ENCODE measurements at regions not wholly inside any gene's neighbourhood (a gene's known extent, or its start where the extent isn't known, plus 50 kb on each side); places are given as distances from the start of the nearest gene placed in this dataset.

GRCh38 chr6:97995158-97995557, 712.1 kb upstream of the MMS22L start:
- no peak for TF ChIP-seq POLR2A (IDR thresholded peaks at IDR 0.05; ENCODE audit: control extremely low read depth in 1 of 2, low read depth in 2 of 2, low read length in 2 of 2)
- TF ChIP-seq, protein P1, sequence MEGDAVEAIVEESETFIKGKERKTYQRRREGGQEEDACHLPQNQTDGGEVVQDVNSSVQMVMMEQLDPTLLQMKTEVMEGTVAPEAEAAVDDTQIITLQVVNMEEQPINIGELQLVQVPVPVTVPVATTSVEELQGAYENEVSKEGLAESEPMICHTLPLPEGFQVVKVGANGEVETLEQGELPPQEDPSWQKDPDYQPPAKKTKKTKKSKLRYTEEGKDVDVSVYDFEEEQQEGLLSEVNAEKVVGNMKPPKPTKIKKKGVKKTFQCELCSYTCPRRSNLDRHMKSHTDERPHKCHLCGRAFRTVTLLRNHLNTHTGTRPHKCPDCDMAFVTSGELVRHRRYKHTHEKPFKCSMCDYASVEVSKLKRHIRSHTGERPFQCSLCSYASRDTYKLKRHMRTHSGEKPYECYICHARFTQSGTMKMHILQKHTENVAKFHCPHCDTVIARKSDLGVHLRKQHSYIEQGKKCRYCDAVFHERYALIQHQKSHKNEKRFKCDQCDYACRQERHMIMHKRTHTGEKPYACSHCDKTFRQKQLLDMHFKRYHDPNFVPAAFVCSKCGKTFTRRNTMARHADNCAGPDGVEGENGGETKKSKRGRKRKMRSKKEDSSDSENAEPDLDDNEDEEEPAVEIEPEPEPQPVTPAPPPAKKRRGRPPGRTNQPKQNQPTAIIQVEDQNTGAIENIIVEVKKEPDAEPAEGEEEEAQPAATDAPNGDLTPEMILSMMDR (IDR thresholded peaks at IDR 0.05; ENCODE audit: control extremely low read depth in 1 of 3, insufficient read depth in 1 of 3, low read depth in 1 of 3, low read length in 3 of 3), result no peak
- no peak for TF ChIP-seq MAX (IDR thresholded peaks at IDR 0.05)
- no peak for TF ChIP-seq JUND (IDR thresholded peaks at IDR 0.05; ENCODE audit: low read length)
- TF ChIP-seq CEBPB (IDR thresholded peaks at IDR 0.05; ENCODE audit: low read depth, low read length), result no peak
- TF ChIP-seq EZH2 (IDR thresholded peaks at IDR 0.05; ENCODE audit: low read depth, low read length, severe bottlenecking), result no peak
- no peak for TF ChIP-seq SP1 (IDR thresholded peaks at IDR 0.05; ENCODE audit: low read depth, low read length)
- no peak for TF ChIP-seq ZNF274 (IDR thresholded peaks at IDR 0.05; ENCODE audit: borderline replicate concordance, extremely low read depth, low read length)
- no peak for TF ChIP-seq EP300 (IDR thresholded peaks at IDR 0.05; ENCODE audit: borderline replicate concordance in 1 of 2, low read depth in 2 of 2, low read length in 2 of 2)
- no peak for TF ChIP-seq CREB1 (IDR thresholded peaks at IDR 0.05)
- TF ChIP-seq YY1 (IDR thresholded peaks at IDR 0.05; ENCODE audit: low read depth, low read length), result no peak
- no peak for TF ChIP-seq POU5F1 (IDR thresholded peaks at IDR 0.05; ENCODE audit: low read depth, low read length)
- no peak for TF ChIP-seq RFX5 (IDR thresholded peaks at IDR 0.05; ENCODE audit: borderline replicate concordance, low read depth, low read length)
- no peak for TF ChIP-seq SUZ12 (IDR thresholded peaks at IDR 0.05; ENCODE audit: low read length)
